HG03378 (cell line): ENCODE measurements at regions not wholly inside any gene's neighbourhood (a gene's known extent, or its start where the extent isn't known, plus 50 kb on each side); places are given as distances from the start of the nearest gene placed in this dataset.

ENCODE experiments used
- ATAC-seq: cut with Tn5 transposase; IDR thresholded peaks from one replicate; pipeline ENCODE4 v1.9.1; 2021; ENCODE audit warnings: mild to moderate bottlenecking, moderate library complexity; ENCODE audit not compliant: unreplicated experiment

DNA sequence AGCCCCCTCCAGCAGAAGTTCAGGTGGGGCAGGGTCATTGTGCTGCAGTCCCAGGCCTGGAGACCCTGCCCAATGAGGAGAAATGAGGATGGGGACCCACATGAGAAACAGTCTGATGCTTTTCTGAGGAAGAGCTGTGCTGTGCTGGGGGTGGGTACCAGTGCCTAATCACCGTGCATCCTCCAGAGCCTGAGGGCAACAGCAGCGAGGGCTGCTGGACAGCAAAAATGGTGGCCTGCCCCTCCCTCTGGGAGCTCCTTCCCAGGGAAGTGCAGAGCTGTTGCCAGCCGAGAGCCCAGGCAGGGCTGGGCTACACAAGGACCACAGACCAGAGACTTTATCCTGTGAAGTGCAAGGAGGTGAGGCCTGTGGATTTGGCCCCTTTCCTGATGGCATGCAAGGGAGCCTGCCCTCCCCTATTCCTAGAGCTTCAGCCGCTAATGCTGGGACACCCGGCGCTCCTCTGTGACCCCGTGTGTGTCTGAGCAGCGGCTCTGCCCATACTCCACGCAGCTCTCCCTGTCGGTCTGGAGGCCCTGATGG is 134.8 kb downstream of the DSEL start:
- no peak for ATAC-seq

DNA sequence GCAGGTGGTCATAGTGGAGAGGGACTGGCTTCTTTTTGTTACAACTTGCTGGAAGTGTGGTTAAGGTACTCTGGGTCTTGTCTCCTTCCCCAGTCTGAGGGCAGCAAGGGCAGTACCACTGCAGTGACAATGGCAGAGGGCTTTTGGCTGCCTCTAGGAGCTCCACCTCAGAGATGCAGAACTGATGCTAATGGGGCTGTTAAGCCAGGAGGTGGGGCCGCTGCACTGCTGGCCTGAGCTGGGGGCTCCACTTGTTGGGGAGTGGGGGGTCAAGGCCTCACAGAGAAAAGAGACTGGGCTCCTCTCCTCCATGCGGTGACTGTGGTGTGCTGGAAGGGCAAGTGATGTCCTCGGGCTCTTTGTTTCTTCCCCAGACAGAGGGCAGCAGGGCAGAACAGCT is 135.7 kb downstream of the DSEL start:
- ATAC-seq: no peak

DNA sequence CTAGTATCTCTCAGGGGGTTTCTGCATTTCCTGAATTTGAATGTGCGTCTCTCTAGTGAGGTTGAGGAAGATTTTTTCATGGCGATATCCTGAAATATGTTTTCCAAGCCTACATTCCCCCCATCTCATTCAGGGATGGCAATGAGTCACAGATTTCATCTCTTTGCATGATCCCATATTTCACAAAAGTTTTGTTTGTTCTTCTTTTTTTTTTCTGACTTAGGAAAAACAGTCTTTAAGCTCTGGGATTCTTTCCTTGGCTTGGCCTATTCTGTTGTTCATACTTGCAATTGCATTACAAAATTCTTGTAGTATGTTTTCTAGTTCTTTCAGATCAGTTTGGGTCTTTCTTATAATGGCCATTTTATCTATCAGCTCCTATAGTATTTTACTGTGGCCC is 136.5 kb downstream of the DSEL start:
- no peak for ATAC-seq

DNA sequence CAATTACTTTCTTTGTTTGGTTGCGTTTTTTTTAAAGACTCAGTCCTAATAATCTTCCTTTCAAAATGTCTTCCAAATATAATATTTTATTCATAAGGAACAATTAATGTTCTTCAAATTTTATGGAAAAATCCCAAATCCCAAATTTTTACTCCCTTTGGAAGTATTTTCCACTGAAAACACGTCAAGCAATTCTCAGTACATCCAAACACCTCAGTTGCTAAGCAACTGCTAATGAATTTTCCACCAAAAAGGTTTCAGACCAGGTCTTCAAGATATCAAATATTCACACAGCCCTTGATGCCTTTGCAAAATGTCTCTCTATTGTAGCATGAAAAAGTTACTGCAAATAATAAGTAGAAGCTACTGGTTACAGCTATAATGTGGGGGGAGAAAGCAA is 140.1 kb downstream of the DSEL start:
- ATAC-seq: no peak

DNA sequence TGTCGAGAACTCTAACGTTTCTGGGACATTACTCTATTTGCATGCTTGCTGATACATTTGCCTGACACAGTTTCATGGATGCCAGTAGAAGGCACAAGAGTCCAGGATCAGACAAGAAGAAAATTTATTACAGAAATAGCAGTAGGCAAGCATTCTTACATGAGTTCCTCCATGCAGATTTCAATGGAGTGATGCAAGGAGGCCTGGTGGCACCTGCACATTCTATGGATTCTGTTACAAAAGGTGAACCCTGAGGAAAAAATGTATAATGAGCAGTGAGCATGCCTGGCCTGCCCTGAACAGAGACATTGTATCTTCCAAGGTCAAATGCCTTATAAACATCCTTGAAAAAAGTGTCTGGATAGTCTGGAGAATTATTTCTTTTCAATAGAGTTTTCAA is 142.9 kb downstream of the DSEL start:
- ATAC-seq: no peak

GRCh38 chr18:67367540-67367939 is 149.0 kb downstream of the DSEL start:
- ATAC-seq: no peak

GRCh38 chr18:67363694-67364093 is 152.8 kb downstream of the DSEL start:
- no peak for ATAC-seq

DNA sequence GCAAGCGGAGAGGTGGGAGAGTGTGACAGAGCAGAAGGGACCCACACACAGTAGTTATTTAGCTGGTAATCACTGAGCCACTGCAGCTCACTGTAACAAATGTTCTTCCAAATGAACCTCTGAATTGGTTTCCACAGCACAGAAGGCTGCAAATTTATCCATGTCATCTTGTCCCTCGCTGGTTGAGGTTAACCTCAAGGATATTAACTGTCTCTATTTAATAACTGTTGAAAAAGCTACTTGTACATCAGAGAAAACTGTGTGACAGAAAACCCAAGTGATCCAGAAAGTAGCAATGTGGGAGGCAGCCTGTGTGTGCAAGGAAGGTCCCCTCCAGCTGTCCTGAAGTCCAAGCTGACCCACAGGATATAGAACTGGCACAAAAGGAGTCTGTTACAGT is 153.6 kb downstream of the DSEL start:
- no peak for ATAC-seq

DNA sequence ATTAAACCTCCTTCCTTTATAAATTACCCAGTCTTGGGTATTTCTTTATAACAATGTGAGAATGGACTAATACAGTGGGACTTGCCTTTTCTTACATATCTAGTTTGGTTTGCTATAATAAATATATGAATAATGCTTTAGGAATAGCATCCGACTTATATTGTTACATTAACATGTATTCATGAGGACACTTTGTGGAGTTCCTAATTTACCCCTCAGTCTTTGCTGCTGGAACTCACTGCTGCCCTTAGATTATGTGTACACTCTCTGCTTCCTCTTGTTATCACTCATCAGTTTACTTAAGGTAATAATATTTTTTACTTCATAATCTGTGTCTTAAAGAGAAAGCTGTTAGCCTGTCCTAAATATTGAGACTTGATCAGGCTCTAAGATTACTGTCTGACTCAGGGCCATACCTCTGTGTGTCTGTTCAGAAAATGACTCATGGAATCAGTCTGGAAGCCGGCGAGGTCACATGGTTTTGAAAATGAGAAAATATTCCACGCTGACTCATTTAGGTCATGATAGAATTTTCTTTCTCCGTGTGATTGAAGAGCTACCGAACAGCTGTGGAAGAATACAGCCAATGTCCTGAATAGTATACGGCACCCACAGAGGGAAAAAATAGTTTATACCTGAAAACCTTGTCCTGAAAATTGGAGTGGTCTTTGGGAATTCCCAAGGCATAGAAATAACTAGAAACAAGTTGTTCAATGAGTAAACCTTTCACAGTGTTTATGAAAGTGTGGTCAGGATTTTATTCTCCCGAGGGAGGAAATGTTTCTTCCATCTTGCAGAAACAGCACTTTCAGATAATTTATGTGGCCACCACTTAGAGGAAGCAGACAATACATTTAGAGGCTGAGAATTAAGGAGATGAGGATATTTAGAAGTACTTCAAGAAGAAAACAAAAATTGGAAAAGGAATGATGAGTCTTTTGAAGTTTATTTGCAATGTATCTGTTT is 156.4 kb downstream of the DSEL start:
- ATAC-seq: peak; percentile 93

GRCh38 chr18:67358947-67359346 is 157.6 kb downstream of the DSEL start:
- ATAC-seq: no peak

DNA sequence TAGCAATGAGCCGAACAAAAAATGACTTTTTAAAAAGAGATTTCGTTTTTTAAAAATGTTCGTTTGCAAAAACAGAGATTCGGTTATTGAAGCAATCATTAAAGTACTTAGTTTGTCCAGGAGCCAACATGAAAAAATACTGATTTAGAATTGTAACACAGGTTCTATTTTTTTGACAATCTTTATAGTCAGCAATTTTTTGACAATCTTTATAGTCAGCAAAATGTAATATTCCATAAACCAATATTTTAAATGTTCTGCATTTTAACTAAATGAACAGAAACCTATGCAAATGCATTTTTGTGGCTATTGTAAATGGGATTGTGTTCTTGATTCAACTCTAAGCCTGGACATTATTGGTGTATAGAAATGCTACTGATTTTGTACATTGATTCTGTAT is 161.8 kb downstream of the DSEL start:
- ATAC-seq: no peak

DNA sequence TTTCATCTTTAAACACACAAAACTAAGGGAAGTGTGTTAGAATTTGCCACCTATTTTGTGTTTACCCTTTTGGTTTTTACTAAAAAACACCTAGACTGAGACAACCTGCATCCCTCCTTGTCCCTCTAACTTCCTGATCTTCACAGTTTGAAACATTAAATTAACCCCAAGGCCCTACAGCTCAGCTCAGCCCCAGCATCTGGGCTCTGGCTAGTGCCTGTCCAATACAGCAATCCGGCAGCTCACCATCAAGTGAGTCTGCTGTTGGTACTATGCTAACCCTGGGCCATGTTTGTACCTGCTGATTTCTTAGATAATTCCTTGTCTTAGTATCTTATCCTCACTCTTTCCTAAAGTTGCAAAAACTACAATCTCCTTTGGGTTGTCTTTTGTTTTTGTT is 162.4 kb downstream of the DSEL start:
- ATAC-seq: no peak

DNA sequence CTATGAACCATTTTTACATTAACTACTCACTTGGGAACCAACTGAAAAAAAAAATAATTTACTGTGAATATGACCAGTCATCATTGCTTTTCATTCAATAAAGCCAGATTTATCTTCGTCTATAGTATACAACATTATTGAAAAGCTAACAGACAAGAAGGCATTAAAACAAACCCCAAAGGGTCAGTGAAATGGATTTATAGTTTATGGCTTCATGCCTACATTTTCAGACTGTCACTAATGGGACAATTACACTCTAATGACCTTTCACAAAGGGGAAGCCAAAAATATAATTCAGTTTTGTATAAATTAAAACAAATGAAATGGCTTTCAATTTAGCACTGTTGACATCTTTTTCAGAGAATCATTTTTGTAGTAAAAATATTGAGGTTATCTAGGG is 169.1 kb downstream of the DSEL start:
- ATAC-seq: no peak

GRCh38 chr18:67342159-67342558 is 174.4 kb downstream of the DSEL start:
- ATAC-seq: no peak

DNA sequence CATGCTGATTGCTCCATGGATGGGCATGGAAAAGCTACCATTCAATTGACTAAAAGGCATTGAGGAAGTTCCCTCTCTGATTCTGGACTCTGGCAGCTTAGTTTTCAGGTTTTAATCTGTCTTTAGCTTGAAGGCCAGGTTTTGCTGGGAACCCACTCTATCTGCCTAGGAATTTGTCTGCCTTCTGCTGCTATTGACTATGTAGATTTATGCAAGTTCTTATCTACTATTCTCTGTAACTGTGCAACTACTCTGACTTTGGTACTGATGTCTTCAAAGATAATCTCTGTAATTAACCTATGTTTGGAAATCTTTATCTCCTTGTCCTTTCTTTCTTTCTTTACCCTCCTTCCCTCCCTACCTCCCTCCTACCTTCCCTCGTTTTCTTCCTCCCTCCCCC is 178.8 kb downstream of the DSEL start:
- no peak for ATAC-seq

- no peak for ATAC-seq
Measured at GRCh38 chr18:67331857-67332256, 184.7 kb downstream of the DSEL start.

- no peak for ATAC-seq
Measured at GRCh38 chr18:67319109-67319508, 197.4 kb downstream of the DSEL start.

- no peak for ATAC-seq
Measured at GRCh38 chr18:67318651-67319050, 197.9 kb downstream of the DSEL start.

DNA sequence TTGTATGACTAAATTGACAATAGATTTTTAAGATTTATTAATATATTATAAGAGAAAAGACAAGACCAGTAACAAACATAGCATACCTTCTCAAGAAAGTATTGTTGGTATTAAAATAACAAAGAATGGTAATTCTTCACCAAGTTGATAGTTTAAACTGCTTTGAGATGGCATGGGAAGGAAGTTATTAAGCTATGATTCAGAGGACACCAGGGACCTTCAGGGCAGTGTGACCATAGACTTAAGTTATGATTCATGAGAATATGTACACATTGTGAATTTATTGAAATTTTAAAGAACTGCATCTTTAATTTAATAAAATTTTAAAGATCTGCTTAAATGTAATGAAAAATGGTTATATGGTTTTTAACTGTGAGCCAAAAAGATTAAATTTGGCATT is 205.7 kb downstream of the DSEL start:
- ATAC-seq: no peak

DNA sequence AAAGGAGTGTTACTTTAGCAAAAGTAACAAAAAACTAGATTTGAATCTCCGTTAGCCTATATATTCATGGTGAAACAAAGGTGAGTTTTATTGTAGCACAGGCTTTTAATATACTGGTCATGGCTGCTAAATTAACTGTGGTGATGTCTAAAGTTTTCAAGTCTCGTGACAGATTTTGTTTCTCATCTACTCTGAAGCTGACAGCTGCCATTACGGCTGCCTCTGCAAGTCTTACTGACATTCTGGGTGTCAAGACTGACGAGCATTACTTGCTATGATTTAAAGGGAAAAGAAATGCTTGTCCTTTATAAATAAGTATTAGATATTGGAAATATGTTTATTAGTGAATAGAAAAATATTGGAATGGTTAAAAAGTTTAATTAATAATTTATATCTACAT is 207.7 kb downstream of the DSEL start:
- no peak for ATAC-seq

DNA sequence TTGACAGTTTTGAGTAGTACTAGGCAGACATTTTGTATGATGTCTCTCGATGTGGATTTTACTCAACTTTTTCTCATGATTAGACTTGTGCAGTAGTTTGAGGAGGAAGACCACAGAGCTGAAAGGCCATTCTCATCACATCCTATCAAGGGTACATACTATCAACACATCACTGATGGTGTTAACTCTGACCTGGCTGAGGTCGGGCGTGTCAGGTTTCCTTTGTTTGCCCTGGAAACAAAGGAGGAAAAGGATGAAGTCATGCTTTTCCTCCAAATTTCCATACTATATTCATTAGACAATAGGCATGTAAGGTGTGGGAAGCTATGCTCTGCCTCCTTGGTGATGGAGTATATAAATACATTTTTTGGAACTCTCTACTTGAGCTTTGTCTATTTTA is 211.1 kb downstream of the DSEL start:
- ATAC-seq: no peak

DNA sequence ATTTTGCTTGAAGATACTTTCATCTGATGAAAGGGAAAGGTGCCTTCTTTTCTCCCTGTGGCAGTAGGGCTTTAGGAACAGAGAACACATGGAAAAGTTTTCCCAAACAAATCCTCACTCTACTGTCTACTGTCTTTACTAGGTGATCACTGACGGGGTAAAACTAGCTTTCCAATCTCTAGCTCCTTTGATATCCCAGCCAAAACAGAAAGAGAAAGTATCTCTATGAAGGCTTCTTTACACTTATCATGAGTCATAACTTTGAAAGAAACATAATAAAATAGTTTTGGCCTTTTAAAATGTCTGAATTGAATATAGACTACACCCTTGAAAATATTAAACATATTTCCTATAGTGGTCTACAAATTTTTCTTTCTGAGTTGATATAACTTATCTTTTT is 214.5 kb downstream of the DSEL start:
- ATAC-seq: no peak

- no peak for ATAC-seq
Measured at GRCh38 chr18:67301592-67301991, 214.9 kb downstream of the DSEL start.
